GM23338 (cell line): ENCODE measurements at regions not wholly inside any gene's neighbourhood (a gene's known extent, or its start where the extent isn't known, plus 50 kb on each side); places are given as distances from the start of the nearest gene placed in this dataset.
A peak's percentile ranks its signal among the peaks of the same experiment; 100 is the strongest.

Source experiments
- ATAC-seq: fragments of 200-7000 bp; cut with Tn5 transposase; 3 replicates; pipeline ENCODE4 v1.9.1; 2020
- DNase-seq: peaks from one replicate; pipeline ENCODE4 v3.0.0-alpha.2; 2015; ENCODE audit warnings: low spot score
- H2AFZ ChIP-seq: fragments of 200-600 bp; sonication (generic); 2 replicates; pipeline ENCODE4 v1.8.0; 2016; ENCODE audit warnings: antibody characterized with exemption, mild to moderate bottlenecking, moderate library complexity
- H3F3A ChIP-seq: fragments of 200-600 bp; sonication (generic); replicated peaks from 2 replicates; pipeline ENCODE4 v1.8.0; 2017; ENCODE audit warnings: antibody characterized with exemption, mixed run types, low read depth
- H3K27ac ChIP-seq: fragments of 200-600 bp; sonication (generic); 2 replicates; pipeline ENCODE4 v1.6.1; 2016; ENCODE audit warnings: low read depth
- H3K27me3 ChIP-seq: fragments of 200-600 bp; sonication (generic); 2 replicates; pipeline ENCODE4 v1.8.0; 2016; ENCODE audit warnings: mild to moderate bottlenecking, mixed run types, moderate library complexity; ENCODE audit not compliant: insufficient read depth
- H3K36me3 ChIP-seq: fragments of 200-600 bp; sonication (generic); 2 replicates; pipeline ENCODE4 v1.8.0; 2016; ENCODE audit warnings: mild to moderate bottlenecking; ENCODE audit not compliant: insufficient read depth
- H3K4me1 ChIP-seq: fragments of 200-600 bp; sonication (generic); 2 replicates; pipeline ENCODE4 v1.8.0; 2016; ENCODE audit warnings: mild to moderate bottlenecking, moderate library complexity; ENCODE audit not compliant: insufficient read depth
- H3K4me2 ChIP-seq: fragments of 200-600 bp; sonication (generic); 2 replicates; pipeline ENCODE4 v1.7.1; 2017; ENCODE audit warnings: mixed run types
- H3K4me3 ChIP-seq: fragments of 200-600 bp; sonication (generic); 2 replicates; pipeline ENCODE4 v1.6.1; 2016; ENCODE audit warnings: mixed run types
- H3K79me2 ChIP-seq: fragments of 200-600 bp; sonication (generic); replicated peaks from 2 replicates; pipeline ENCODE4 v1.8.0; 2017; ENCODE audit warnings: mild to moderate bottlenecking; ENCODE audit not compliant: insufficient read depth
- H3K9me2 ChIP-seq: fragments of 200-600 bp; sonication (generic); 2 replicates; pipeline ENCODE4 v1.8.0; 2017; ENCODE audit not compliant: insufficient read depth
- H4K20me1 ChIP-seq: fragments of 200-600 bp; sonication (generic); replicated peaks from 2 replicates; pipeline ENCODE4 v1.8.0; 2017; ENCODE audit warnings: mild to moderate bottlenecking; ENCODE audit not compliant: insufficient read depth
- H3K27ac Mint-ChIP-seq: 2 replicates; pipeline ENCODE4 v1.8.0; 2020; ENCODE audit warnings: inconsistent platforms, mild to moderate bottlenecking, moderate library complexity, mixed read lengths
- H3K27me3 Mint-ChIP-seq: 3 replicates; pipeline ENCODE4 v1.8.0; 2022; ENCODE audit warnings: low read depth, mild to moderate bottlenecking, moderate library complexity, mixed read lengths, inconsistent platforms; ENCODE audit not compliant: insufficient read depth, poor library complexity
- H3K36me3 Mint-ChIP-seq: 3 replicates; pipeline ENCODE4 v1.8.0; 2021; ENCODE audit warnings: low read depth, mild to moderate bottlenecking, inconsistent platforms, moderate library complexity, mixed read lengths
- H3K4me1 Mint-ChIP-seq: 3 replicates; pipeline ENCODE4 v1.8.0; 2020; ENCODE audit warnings: mild to moderate bottlenecking, inconsistent platforms, mixed read lengths
- H3K4me3 Mint-ChIP-seq: 3 replicates; pipeline ENCODE4 v1.8.0; 2021; ENCODE audit warnings: moderate library complexity, mild to moderate bottlenecking, inconsistent platforms, mixed read lengths
- H3K9me3 Mint-ChIP-seq: 3 replicates; pipeline ENCODE4 v1.8.0; 2020; ENCODE audit warnings: moderate library complexity, mild to moderate bottlenecking, inconsistent platforms, mixed read lengths
- CREB1 ChIP-seq: fragments of 250-450 bp; sonication (Bioruptor Pico); IDR thresholded peaks from 2 replicates; pipeline ENCODE4 v1.5.0; 2020; ENCODE audit warnings: low read depth, mild to moderate bottlenecking, moderate library complexity
- EZH2 ChIP-seq: fragments of 200-600 bp; sonication (generic); IDR thresholded peaks from one replicate; pipeline ENCODE4 v1.8.0; 2017; ENCODE audit warnings: antibody characterized with exemption, mild to moderate bottlenecking, low read depth; ENCODE audit not compliant: unreplicated experiment
- EZH2phosphoT487 ChIP-seq: fragments of 200-600 bp; sonication (generic); IDR thresholded peaks from one replicate; pipeline ENCODE4 v1.8.1; 2018; ENCODE audit warnings: antibody characterized with exemption; ENCODE audit not compliant: unreplicated experiment
- JUNB ChIP-seq: IDR thresholded peaks from one replicate; pipeline ENCODE4 v1.6.1; 2016; ENCODE audit warnings: antibody characterized with exemption; ENCODE audit not compliant: unreplicated experiment
- NANOG ChIP-seq: IDR thresholded peaks from 2 replicates; pipeline ENCODE4 v1.6.1; 2016; ENCODE audit warnings: antibody characterized with exemption, borderline replicate concordance
- POLR2AphosphoS5 ChIP-seq: IDR thresholded peaks from 2 replicates; pipeline ENCODE4 v1.6.1; 2016; ENCODE audit warnings: antibody characterized with exemption, low read depth
- STAT1 ChIP-seq: IDR thresholded peaks from one replicate; pipeline ENCODE4 v1.6.1; 2016; ENCODE audit warnings: antibody characterized with exemption; ENCODE audit not compliant: unreplicated experiment
- ZNF331 ChIP-seq: fragments of 250-450 bp; sonication (Bioruptor Pico); IDR thresholded peaks from 2 replicates; pipeline ENCODE4 v1.5.0; 2020; ENCODE audit warnings: low read depth, mild to moderate bottlenecking, moderate library complexity
- TF ChIP-seq, protein P1 (sequence below): IDR thresholded peaks from 2 replicates; pipeline ENCODE4 v1.6.1; 2016; ENCODE audit warnings: antibody characterized with exemption
- TF ChIP-seq, protein P2 (sequence below): fragments of 250-450 bp; sonication (Bioruptor Pico); IDR thresholded peaks from 2 replicates; pipeline ENCODE4 v1.5.0; 2020; ENCODE audit warnings: mild to moderate bottlenecking, moderate library complexity

DNA sequence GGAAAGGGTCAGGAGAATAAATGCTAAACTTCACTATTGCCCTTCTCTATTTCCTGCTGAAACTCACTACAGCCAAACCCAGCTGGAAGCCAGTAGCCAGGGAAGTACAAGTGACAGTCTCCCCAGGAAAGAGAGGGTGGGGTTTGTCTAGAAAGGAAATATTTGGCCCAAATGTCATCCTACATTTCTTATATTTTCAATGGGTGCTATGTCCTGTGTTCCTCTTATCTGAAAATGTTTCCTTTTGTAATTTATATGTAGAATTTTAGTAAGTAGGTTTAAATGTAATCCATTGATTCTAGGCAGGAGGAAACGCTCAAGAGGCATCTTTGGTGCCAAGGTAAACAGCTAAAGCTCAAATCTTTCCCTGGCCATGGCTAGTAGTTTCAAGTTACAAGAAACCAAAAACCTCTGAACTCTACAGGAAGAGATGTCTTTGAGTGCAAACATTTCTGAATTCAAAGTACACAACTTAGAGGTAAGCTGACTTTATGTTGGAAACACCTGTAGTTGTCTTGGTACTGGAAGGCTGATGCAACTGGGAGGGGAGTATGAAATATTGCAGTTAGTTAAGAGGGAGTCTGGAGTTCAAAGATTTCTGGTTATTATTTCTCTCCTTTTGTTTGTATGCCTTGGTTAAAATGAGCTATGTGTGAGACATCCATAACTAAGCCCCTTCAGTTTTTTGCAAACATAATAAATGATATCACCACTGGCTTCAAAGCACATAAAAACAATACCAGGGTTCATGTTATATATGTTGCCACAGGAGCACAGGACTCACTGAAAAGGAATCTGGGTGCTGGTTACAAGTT, 356.1 kb upstream of the ZC3H15 start:
- Histone ChIP-seq H3K79me2 (no peaks in the 10 kb centered on the region), H3K4me3 (no peak overlapping the region), H3K4me2 (peak overlapping the region; percentile 27), H3K9me2 (peaks cover 4% of the 10 kb centered on the region; the same call in 1 of the 2 replicates), H3F3A (no peaks in the 10 kb centered on the region), H3K27me3 (no peaks in the 10 kb centered on the region), H3K4me1 (peaks cover 44% of the 10 kb centered on the region), H4K20me1 (no peaks in the 10 kb centered on the region), H3K27ac (peak overlapping the region; percentile 91), H3K36me3 (no peaks in the 10 kb centered on the region), H2AFZ (no peak overlapping the region)
- Mint-ChIP-seq H3K4me3 (no peak overlapping the region), H3K9me3 (no peaks in the 10 kb centered on the region), H3K36me3 (no peaks in the 10 kb centered on the region), H3K4me1 (peaks cover 52% of the 10 kb centered on the region), H3K27me3 (peaks cover 1% of the 10 kb centered on the region), H3K27ac (peak overlapping the region; percentile 64)
- TF ChIP-seq ZNF331 (CRISPR knock-in tag) (no peak), NANOG (no peak), STAT1 (no peak), CREB1 (CRISPR knock-in tag) (no peak), POLR2AphosphoS5 (no peak)
- no peak for ATAC-seq
- peak; percentile 44 for DNase-seq

DNA sequence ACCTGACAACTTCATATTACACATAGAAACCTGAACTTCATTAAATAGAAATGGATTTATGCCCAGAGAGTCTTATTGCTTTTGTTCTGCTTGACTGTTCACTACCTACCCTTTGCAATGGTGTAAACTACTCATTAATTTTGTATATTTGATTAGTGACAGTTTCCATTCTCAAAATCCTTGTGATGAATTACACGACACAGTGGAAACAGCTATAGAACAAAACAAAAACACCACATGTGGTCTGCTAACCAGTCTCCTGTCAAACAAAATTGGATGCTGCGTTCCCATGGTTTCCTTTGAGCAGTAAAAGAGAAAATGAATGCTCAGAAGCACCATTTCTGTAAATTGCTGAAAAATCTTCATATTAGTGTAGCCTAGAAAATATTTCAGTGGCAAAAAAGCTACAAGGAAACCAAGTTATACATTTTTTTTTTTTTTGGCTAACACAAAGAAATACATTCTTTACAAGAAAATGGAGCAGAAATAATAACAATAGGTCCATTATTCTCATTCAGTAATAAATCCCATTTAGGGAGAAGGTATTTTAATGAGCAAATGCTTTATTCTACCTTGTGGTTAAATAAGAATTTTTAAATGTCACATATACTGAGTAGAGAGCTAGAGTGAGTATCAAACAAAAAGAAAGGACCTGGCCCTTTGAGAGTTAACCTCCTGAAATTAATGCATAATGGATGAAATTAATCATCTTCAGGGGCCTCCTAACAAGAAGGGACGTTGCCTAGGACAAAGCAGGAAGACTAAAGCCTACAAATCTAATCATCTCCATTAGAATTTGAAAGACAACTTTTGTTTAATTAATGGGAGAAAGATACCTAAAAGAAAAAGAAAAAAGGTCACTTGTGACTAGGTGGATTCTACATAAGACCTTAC, 355.1 kb upstream of the ZC3H15 start:
- H3K4me2 ChIP-seq, result peak overlapping the region; percentile 37; the same call in 1 of the 2 replicates
- no peaks in the 10 kb centered on the region for H3K9me3 Mint-ChIP-seq
- peaks cover 43% of the 10 kb centered on the region for H3K4me1 Mint-ChIP-seq
- peaks cover 40% of the 10 kb centered on the region for H3K4me1 ChIP-seq
- peaks cover 4% of the 10 kb centered on the region; the same call in 1 of the 2 replicates for H3K9me2 ChIP-seq
- no peaks in the 10 kb centered on the region for H3K27me3 ChIP-seq
- no peaks in the 10 kb centered on the region for H3K36me3 ChIP-seq
- no peaks in the 10 kb centered on the region for H3F3A ChIP-seq
- H2AFZ ChIP-seq, result no peak overlapping the region
- H3K27ac Mint-ChIP-seq, result no peak overlapping the region
- H4K20me1 ChIP-seq, result no peaks in the 10 kb centered on the region
- H3K27ac ChIP-seq, result 0 out of 2 replicates have a peak overlapping the region, but pooled peaks have one; percentile 1
- no peaks in the 10 kb centered on the region for H3K79me2 ChIP-seq
- ATAC-seq (no peak), DNase-seq (peak; percentile 36)
- H3K27me3 Mint-ChIP-seq, result peaks cover 1% of the 10 kb centered on the region
- H3K36me3 Mint-ChIP-seq, result no peaks in the 10 kb centered on the region
- H3K4me3 ChIP-seq, result no peak overlapping the region
- H3K4me3 Mint-ChIP-seq, result no peak overlapping the region
- no peak for TF ChIP-seq NANOG
- no peak for TF ChIP-seq EZH2phosphoT487
- no peak for TF ChIP-seq EZH2
- TF ChIP-seq, protein P1, sequence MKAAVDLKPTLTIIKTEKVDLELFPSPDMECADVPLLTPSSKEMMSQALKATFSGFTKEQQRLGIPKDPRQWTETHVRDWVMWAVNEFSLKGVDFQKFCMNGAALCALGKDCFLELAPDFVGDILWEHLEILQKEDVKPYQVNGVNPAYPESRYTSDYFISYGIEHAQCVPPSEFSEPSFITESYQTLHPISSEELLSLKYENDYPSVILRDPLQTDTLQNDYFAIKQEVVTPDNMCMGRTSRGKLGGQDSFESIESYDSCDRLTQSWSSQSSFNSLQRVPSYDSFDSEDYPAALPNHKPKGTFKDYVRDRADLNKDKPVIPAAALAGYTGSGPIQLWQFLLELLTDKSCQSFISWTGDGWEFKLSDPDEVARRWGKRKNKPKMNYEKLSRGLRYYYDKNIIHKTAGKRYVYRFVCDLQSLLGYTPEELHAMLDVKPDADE, result no peak
- no peak for TF ChIP-seq ZNF331 (CRISPR knock-in tag)
- TF ChIP-seq POLR2AphosphoS5, result no peak
- TF ChIP-seq JUNB, result no peak
- TF ChIP-seq, protein P2, sequence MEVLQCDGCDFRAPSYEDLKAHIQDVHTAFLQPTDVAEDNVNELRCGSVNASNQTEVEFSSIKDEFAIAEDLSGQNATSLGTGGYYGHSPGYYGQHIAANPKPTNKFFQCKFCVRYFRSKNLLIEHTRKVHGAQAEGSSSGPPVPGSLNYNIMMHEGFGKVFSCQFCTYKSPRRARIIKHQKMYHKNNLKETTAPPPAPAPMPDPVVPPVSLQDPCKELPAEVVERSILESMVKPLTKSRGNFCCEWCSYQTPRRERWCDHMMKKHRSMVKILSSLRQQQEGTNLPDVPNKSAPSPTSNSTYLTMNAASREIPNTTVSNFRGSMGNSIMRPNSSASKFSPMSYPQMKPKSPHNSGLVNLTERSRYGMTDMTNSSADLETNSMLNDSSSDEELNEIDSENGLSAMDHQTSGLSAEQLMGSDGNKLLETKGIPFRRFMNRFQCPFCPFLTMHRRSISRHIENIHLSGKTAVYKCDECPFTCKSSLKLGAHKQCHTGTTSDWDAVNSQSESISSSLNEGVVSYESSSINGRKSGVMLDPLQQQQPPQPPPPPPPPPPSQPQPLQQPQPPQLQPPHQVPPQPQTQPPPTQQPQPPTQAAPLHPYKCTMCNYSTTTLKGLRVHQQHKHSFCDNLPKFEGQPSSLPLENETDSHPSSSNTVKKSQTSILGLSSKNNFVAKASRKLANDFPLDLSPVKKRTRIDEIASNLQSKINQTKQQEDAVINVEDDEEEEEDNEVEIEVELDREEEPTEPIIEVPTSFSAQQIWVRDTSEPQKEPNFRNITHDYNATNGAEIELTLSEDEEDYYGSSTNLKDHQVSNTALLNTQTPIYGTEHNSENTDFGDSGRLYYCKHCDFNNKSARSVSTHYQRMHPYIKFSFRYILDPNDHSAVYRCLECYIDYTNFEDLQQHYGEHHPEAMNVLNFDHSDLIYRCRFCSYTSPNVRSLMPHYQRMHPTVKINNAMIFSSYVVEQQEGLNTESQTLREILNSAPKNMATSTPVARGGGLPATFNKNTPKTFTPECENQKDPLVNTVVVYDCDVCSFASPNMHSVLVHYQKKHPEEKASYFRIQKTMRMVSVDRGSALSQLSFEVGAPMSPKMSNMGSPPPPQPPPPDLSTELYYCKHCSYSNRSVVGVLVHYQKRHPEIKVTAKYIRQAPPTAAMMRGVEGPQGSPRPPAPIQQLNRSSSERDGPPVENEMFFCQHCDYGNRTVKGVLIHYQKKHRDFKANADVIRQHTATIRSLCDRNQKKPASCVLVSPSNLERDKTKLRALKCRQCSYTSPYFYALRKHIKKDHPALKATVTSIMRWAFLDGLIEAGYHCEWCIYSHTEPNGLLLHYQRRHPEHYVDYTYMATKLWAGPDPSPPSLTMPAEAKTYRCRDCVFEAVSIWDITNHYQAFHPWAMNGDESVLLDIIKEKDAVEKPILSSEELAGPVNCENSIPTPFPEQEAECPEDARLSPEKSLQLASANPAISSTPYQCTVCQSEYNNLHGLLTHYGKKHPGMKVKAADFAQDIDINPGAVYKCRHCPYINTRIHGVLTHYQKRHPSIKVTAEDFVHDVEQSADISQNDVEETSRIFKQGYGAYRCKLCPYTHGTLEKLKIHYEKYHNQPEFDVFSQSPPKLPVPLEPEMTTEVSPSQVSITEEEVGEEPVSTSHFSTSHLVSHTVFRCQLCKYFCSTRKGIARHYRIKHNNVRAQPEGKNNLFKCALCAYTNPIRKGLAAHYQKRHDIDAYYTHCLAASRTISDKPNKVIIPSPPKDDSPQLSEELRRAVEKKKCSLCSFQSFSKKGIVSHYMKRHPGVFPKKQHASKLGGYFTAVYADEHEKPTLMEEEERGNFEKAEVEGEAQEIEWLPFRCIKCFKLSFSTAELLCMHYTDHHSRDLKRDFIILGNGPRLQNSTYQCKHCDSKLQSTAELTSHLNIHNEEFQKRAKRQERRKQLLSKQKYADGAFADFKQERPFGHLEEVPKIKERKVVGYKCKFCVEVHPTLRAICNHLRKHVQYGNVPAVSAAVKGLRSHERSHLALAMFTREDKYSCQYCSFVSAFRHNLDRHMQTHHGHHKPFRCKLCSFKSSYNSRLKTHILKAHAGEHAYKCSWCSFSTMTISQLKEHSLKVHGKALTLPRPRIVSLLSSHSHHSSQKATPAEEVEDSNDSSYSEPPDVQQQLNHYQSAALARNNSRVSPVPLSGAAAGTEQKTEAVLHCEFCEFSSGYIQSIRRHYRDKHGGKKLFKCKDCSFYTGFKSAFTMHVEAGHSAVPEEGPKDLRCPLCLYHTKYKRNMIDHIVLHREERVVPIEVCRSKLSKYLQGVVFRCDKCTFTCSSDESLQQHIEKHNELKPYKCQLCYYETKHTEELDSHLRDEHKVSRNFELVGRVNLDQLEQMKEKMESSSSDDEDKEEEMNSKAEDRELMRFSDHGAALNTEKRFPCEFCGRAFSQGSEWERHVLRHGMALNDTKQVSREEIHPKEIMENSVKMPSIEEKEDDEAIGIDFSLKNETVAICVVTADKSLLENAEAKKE (CRISPR knock-in tag), result no peak
